ENCODE measurements at regions not wholly inside any gene's neighbourhood (a gene's known extent, or its start where the extent isn't known, plus 50 kb on each side); places are given as distances from the start of the nearest gene placed in this dataset.
"Not testable (repeated sequence)": the region's sequence is repeated elsewhere in the genome, so short reads cannot be mapped to it uniquely, and the experiment has no call there.

- Histone ChIP-seq H3K27ac (peak overlapping the region; percentile 96), H3K4me1 (replicated peaks) (peaks cover 22% of the 10 kb centered on the region)
- H3K36me3 ChIP-seq; DNase-seq (ENCODE audit: low read depth in 1 of 2, low spot score in 2 of 2); H3K9me3 ChIP-seq (replicated peaks); H3K27me3 ChIP-seq (replicated peaks); H3K4me3 ChIP-seq: not testable (repeated sequence)
Observed at GRCh38 chr4:23020399-23020798, 327.7 kb downstream of the GBA3 start.

DNA sequence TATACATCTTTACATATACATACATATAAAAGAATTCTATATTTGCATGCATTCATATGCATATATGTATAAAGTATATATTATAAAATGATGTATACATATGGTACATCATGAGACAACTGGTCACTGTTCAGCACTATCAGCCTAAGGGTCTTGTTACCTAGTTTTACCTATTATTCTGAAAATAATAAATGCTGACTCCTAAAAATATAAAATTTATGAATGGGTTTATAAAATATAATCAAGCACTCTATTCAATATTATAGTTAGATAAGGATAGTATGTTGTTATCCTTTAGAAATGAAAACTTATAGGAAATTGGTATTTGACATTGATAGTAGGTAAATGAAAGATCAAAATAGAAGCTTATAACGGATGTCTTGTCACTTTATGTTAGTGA lies 324.2 kb downstream of the GBA3 start:
- Histone ChIP-seq H3K9me3 (replicated peaks) (no peaks in the 10 kb centered on the region), H3K36me3 (no peaks in the 10 kb centered on the region), H3K4me3 (no peak overlapping the region), H3K27ac (no peak overlapping the region), H3K27me3 (replicated peaks) (no peaks in the 10 kb centered on the region), H3K4me1 (replicated peaks) (peaks cover 12% of the 10 kb centered on the region)
- no peak for DNase-seq (ENCODE audit: low read depth in 1 of 2, low spot score in 2 of 2)

GRCh38 chr4:23015821-23016220 lies 323.1 kb downstream of the GBA3 start:
- Histone ChIP-seq H3K4me3 (no peak overlapping the region), H3K9me3 (replicated peaks) (no peaks in the 10 kb centered on the region), H3K27ac (no peak overlapping the region), H3K4me1 (replicated peaks) (peaks cover 1% of the 10 kb centered on the region), H3K27me3 (replicated peaks) (no peaks in the 10 kb centered on the region), H3K36me3 (no peaks in the 10 kb centered on the region)
- DNase-seq (ENCODE audit: low read depth in 1 of 2, low spot score in 2 of 2), result no peak

GRCh38 chr4:23009093-23009492 lies 316.4 kb downstream of the GBA3 start:
- no peaks in the 10 kb centered on the region for H3K27me3 ChIP-seq (replicated peaks)
- H3K36me3 ChIP-seq, result no peaks in the 10 kb centered on the region
- DNase-seq (ENCODE audit: low read depth in 1 of 2, low spot score in 2 of 2), result no peak
- H3K4me1 ChIP-seq (replicated peaks), result peaks cover 16% of the 10 kb centered on the region
- H3K9me3 ChIP-seq (replicated peaks), result no peaks in the 10 kb centered on the region
- H3K27ac ChIP-seq, result no peak overlapping the region
- H3K4me3 ChIP-seq, result no peak overlapping the region

GRCh38 chr4:23006756-23007155 lies 314.0 kb downstream of the GBA3 start:
- Histone ChIP-seq H3K36me3 (no peaks in the 10 kb centered on the region), H3K4me3 (no peak overlapping the region), H3K27ac (peak overlapping the region; percentile 59), H3K9me3 (replicated peaks) (no peaks in the 10 kb centered on the region), H3K4me1 (replicated peaks) (peaks cover 16% of the 10 kb centered on the region), H3K27me3 (replicated peaks) (no peaks in the 10 kb centered on the region)
- peak in 1 of 2 experiments; percentile 52 for DNase-seq (ENCODE audit: low read depth in 1 of 2, low spot score in 2 of 2)

GRCh38 chr4:23005691-23006090 lies 313.0 kb downstream of the GBA3 start:
- Histone ChIP-seq H3K9me3 (replicated peaks) (no peaks in the 10 kb centered on the region), H3K27ac (no peak overlapping the region), H3K27me3 (replicated peaks) (no peaks in the 10 kb centered on the region), H3K36me3 (no peaks in the 10 kb centered on the region), H3K4me1 (replicated peaks) (peaks cover 16% of the 10 kb centered on the region), H3K4me3 (no peak overlapping the region)
- DNase-seq (ENCODE audit: low read depth in 1 of 2, low spot score in 2 of 2), result no peak

DNA sequence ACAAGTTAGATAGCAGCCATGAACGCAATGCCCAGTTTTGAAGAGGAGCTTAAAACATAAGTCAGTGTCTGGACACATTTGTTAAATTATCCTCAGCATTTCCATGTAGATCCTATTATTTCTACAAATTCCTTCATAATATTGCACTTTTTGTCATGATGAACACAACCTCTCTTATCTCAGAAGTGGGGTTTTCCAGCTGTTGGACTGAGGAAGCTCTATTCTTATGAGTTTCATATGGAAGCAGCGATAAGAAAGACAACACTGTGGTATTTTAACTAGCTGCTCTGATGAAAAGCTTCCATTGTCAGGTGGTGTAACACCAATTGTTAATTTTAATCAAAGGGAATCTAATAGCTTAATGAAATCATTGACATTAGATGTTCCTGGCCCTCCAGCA lies 308.7 kb downstream of the GBA3 start:
- no peaks in the 10 kb centered on the region for H3K9me3 ChIP-seq (replicated peaks)
- H3K36me3 ChIP-seq, result no peaks in the 10 kb centered on the region
- no peak overlapping the region for H3K4me3 ChIP-seq
- no peak overlapping the region for H3K27ac ChIP-seq
- no peak for DNase-seq (ENCODE audit: low read depth in 1 of 2, low spot score in 2 of 2)
- no peaks in the 10 kb centered on the region for H3K27me3 ChIP-seq (replicated peaks)
- peaks cover 11% of the 10 kb centered on the region for H3K4me1 ChIP-seq (replicated peaks)

GRCh38 chr4:22999419-22999818 lies 306.7 kb downstream of the GBA3 start:
- Histone ChIP-seq H3K27me3 (replicated peaks) (no peaks in the 10 kb centered on the region), H3K4me3 (no peak overlapping the region), H3K27ac (no peak overlapping the region), H3K36me3 (no peaks in the 10 kb centered on the region), H3K9me3 (replicated peaks) (no peaks in the 10 kb centered on the region), H3K4me1 (replicated peaks) (no peaks in the 10 kb centered on the region)
- no peak for DNase-seq (ENCODE audit: low read depth in 1 of 2, low spot score in 2 of 2)

- DNase-seq (ENCODE audit: low read depth in 1 of 2, low spot score in 2 of 2), result no peak
- Histone ChIP-seq H3K4me1 (replicated peaks) (no peaks in the 10 kb centered on the region), H3K27me3 (replicated peaks) (no peaks in the 10 kb centered on the region), H3K4me3 (no peak overlapping the region), H3K9me3 (replicated peaks) (no peaks in the 10 kb centered on the region), H3K27ac (no peak overlapping the region), H3K36me3 (no peaks in the 10 kb centered on the region)
Observed at GRCh38 chr4:22997358-22998224, 304.9 kb downstream of the GBA3 start.

- Histone ChIP-seq H3K27ac (no peak overlapping the region), H3K27me3 (replicated peaks) (no peaks in the 10 kb centered on the region), H3K4me1 (replicated peaks) (peaks cover 20% of the 10 kb centered on the region), H3K36me3 (no peaks in the 10 kb centered on the region), H3K4me3 (no peak overlapping the region), H3K9me3 (replicated peaks) (no peaks in the 10 kb centered on the region)
- DNase-seq (ENCODE audit: low read depth in 1 of 2, low spot score in 2 of 2), result no peak
Observed at GRCh38 chr4:22991576-22991975, 298.8 kb downstream of the GBA3 start.

GRCh38 chr4:22988526-22988925 lies 295.8 kb downstream of the GBA3 start:
- no peak for DNase-seq (ENCODE audit: low read depth in 1 of 2, low spot score in 2 of 2)
- H3K27ac ChIP-seq, result 0 out of 2 replicates have a peak overlapping the region, but pooled peaks have one; percentile 10
- H3K4me3 ChIP-seq, result no peak overlapping the region

DNA sequence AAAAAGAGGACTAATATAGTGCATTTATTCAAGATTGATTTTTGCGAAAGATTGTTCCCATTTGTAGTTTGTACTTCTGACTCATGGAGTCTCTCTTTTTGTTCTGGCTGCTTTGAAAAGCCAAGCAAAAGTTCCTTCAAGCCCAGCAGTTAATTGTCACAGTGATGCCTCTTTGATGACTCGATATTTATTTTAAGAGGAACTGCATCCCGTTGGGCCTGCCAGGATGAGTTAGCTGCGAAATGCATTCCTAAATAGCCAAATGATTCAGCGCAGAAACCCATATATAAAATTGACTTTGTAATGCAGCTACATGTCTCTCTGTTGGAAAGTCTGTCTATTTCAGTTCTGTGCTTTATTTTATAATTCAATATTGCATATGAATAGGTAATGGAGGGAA lies 295.1 kb downstream of the GBA3 start:
- no peaks in the 10 kb centered on the region for H3K36me3 ChIP-seq
- H3K4me1 ChIP-seq (replicated peaks), result peaks cover 20% of the 10 kb centered on the region
- no peaks in the 10 kb centered on the region for H3K27me3 ChIP-seq (replicated peaks)
- 0 out of 2 replicates have a peak overlapping the region, but pooled peaks have one; percentile 10 for H3K27ac ChIP-seq
- DNase-seq (ENCODE audit: low read depth in 1 of 2, low spot score in 2 of 2), result peak; percentile 43 to 46
- no peaks in the 10 kb centered on the region for H3K9me3 ChIP-seq (replicated peaks)
- H3K4me3 ChIP-seq, result no peak overlapping the region

More at GRCh38 chr4:22988526-22988925, 295.8 kb downstream of the GBA3 start:
- H3K9me3 ChIP-seq (replicated peaks), result no peaks in the 10 kb centered on the region
- peaks cover 20% of the 10 kb centered on the region for H3K4me1 ChIP-seq (replicated peaks)
- H3K36me3 ChIP-seq, result no peaks in the 10 kb centered on the region
- no peaks in the 10 kb centered on the region for H3K27me3 ChIP-seq (replicated peaks)

GRCh38 chr4:22986881-22987280 lies 294.1 kb downstream of the GBA3 start:
- Histone ChIP-seq H3K27ac (no peak overlapping the region), H3K27me3 (replicated peaks) (no peaks in the 10 kb centered on the region), H3K4me1 (replicated peaks) (peaks cover 20% of the 10 kb centered on the region), H3K36me3 (no peaks in the 10 kb centered on the region), H3K9me3 (replicated peaks) (no peaks in the 10 kb centered on the region), H3K4me3 (no peak overlapping the region)
- no peak for DNase-seq (ENCODE audit: low read depth in 1 of 2, low spot score in 2 of 2)

DNA sequence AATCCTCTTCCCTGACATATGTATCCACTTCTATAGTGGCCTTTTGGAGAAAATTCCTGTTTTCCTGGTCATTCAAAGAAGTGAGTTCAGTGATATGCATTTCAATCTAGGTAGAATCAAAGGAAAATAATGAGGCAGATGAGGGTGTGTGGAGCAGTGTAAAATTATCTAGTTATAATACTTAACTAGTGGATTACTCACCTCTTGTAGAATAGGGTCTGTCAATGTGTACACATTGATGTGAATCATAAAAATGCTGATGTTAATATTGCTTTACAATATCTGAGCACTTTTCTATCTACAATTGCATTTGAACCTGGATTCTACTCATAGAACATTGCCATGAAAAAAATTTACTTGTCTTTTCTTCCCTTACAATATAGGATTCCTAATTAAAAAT lies 293.5 kb downstream of the GBA3 start:
- Histone ChIP-seq H3K27me3 (replicated peaks) (no peaks in the 10 kb centered on the region), H3K9me3 (replicated peaks) (no peaks in the 10 kb centered on the region), H3K4me3 (no peak overlapping the region), H3K36me3 (no peaks in the 10 kb centered on the region), H3K4me1 (replicated peaks) (peaks cover 20% of the 10 kb centered on the region), H3K27ac (no peak overlapping the region)
- no peak for DNase-seq (ENCODE audit: low read depth in 1 of 2, low spot score in 2 of 2)

Measured in SJSA1 (cell line).